Nephron (organoid): ENCODE measurements at regions not wholly inside any gene's neighbourhood (a gene's known extent, or its start where the extent isn't known, plus 50 kb on each side); places are given as distances from the start of the nearest gene placed in this dataset.

Experiments
- H3K27ac Mint-ChIP-seq, 3 experiments: 2 replicates each; pipeline ENCODE4 v1.8.0; 2020; ENCODE audit warnings: mixed read lengths in 3 of 3, mild to moderate bottlenecking in 2 of 3, moderate library complexity in 1 of 3
- H3K27me3 Mint-ChIP-seq: 2 replicates; pipeline ENCODE4 v1.8.0; 2021; ENCODE audit warnings: low read depth, mild to moderate bottlenecking, moderate library complexity, mixed read lengths
- H3K36me3 Mint-ChIP-seq: 2 replicates; pipeline ENCODE4 v1.8.0; 2020; ENCODE audit warnings: low read depth, mixed read lengths
- H3K4me1 Mint-ChIP-seq: 2 replicates; pipeline ENCODE4 v1.8.0; 2020; ENCODE audit warnings: mixed read lengths
- H3K4me3 Mint-ChIP-seq, 3 experiments: 2 replicates each; pipeline ENCODE4 v1.8.0; 2020; ENCODE audit warnings: mild to moderate bottlenecking in 3 of 3, mixed read lengths in 3 of 3, moderate library complexity in 2 of 3
- H3K9me3 Mint-ChIP-seq: 2 replicates; pipeline ENCODE4 v1.8.0; 2020; ENCODE audit warnings: mixed read lengths
- TF ChIP-seq, protein P1 (sequence below), 3 experiments: fragments of 200-600 bp; sonication (generic); IDR thresholded peaks; one replicate each; pipeline ENCODE4 v1.5.0; 2021; ENCODE audit warnings: antibody characterized with exemption in 3 of 3; ENCODE audit not compliant: unreplicated experiment in 3 of 3

DNA sequence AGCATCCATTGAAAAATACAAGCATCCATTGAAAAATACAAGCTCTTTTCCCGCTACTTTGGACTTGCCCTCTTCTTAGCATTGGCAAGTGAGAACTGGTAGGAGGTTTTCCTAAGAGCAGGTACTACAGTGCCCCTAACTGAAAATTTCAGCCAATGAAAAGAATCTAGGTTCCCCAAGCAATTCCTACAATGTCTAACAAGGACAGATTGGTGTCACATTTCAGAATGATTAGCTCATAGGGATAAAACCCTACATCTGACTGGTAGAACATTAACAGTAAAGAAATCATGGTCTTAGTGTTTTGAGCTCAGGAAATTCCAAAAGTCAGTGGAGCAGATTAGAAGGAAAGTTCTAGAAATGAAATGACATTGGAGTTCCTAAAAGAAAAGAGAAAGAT lies 68.6 kb upstream of the QRFPR start:
- Mint-ChIP-seq H3K27me3 (no peaks in the 10 kb centered on the region), H3K36me3 (no peaks in the 10 kb centered on the region), H3K27ac (peak overlapping the region; percentile 94 to 97 (median 97)), H3K4me1 (peaks cover 9% of the 10 kb centered on the region), H3K4me3 (peak overlapping the region in 2 of 3 experiments; percentile 4 to 40), H3K9me3 (peaks cover 3% of the 10 kb centered on the region)
- TF ChIP-seq, protein P1, sequence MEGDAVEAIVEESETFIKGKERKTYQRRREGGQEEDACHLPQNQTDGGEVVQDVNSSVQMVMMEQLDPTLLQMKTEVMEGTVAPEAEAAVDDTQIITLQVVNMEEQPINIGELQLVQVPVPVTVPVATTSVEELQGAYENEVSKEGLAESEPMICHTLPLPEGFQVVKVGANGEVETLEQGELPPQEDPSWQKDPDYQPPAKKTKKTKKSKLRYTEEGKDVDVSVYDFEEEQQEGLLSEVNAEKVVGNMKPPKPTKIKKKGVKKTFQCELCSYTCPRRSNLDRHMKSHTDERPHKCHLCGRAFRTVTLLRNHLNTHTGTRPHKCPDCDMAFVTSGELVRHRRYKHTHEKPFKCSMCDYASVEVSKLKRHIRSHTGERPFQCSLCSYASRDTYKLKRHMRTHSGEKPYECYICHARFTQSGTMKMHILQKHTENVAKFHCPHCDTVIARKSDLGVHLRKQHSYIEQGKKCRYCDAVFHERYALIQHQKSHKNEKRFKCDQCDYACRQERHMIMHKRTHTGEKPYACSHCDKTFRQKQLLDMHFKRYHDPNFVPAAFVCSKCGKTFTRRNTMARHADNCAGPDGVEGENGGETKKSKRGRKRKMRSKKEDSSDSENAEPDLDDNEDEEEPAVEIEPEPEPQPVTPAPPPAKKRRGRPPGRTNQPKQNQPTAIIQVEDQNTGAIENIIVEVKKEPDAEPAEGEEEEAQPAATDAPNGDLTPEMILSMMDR (IDR thresholded peaks at IDR 0.05; ENCODE audit: unreplicated experiment in 3 of 3) = no peak

DNA sequence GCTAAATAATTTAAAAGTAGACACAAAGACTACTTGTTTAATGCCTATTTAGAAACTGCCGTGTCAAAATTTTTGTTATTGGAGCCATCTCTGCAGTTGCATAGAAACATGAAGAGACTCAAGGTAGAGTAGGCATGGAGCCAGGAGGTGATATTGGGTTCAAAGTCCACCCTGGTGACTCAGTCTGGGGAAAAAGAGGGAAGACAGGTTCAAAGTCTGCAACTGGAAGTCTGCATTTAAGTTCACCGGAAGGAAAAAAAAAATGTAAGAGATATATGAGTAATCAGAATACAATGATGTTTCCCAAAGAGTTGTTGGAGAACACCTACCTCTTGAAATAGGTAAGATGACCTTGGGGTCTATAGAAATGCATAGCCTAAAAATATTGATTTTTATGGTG lies 67.4 kb upstream of the QRFPR start:
- TF ChIP-seq, protein P1 (IDR thresholded peaks at IDR 0.05; ENCODE audit: unreplicated experiment in 3 of 3) = no peak

DNA sequence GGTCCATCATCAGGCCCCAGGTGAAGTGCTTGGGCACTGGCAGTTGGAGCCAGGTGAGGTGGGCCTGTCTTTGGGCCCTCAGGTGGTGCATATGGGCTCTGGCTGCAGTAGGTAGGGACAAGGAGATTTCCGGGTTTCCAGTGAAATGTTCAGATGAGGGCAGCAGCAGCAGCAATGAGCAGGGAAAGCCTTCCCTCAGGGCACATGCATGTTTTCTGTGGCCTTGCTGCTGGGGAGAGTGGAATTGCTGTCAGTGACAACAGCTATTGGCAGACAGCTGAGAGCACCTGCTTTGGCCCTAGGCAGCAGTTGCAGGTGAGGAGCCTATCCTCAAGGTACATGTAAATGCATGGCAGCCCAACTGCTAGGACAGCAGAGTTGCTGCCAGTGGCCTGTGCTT lies 58.9 kb upstream of the QRFPR start:
- TF ChIP-seq, protein P1 (IDR thresholded peaks at IDR 0.05; ENCODE audit: unreplicated experiment in 3 of 3) = no peak
- Mint-ChIP-seq H3K9me3 (peaks cover 36% of the 10 kb centered on the region), H3K27ac (no peak overlapping the region), H3K4me1 (no peaks in the 10 kb centered on the region), H3K4me3 (no peak overlapping the region), H3K36me3 (peaks cover 4% of the 10 kb centered on the region), H3K27me3 (peaks cover 3% of the 10 kb centered on the region)

More for the DNA sequence above, 67.4 kb upstream of the QRFPR start:
- Mint-ChIP-seq H3K4me1 (peaks cover 5% of the 10 kb centered on the region), H3K9me3 (peaks cover 3% of the 10 kb centered on the region), H3K27me3 (no peaks in the 10 kb centered on the region), H3K4me3 (peak overlapping the region in 2 of 3 experiments; percentile 5 to 21), H3K27ac (peak overlapping the region; percentile 81 to 90 (median 82)), H3K36me3 (no peaks in the 10 kb centered on the region)
